ENCODE measurements at regions not wholly inside any gene's neighbourhood (a gene's known extent, or its start where the extent isn't known, plus 50 kb on each side); places are given as distances from the start of the nearest gene placed in this dataset.

GRCh38 chr20:24817351-24817750 lies 131.7 kb upstream of the CST7 start:
- DNase-seq, result no peak

GRCh38 chr20:24818056-24818455 lies 131.0 kb upstream of the CST7 start:
- DNase-seq, result no peak

- DNase-seq, result peak; percentile 54
These were observed 129.6 kb upstream of the CST7 start for GRCh38 chr20:24819331-24819965.

DNA sequence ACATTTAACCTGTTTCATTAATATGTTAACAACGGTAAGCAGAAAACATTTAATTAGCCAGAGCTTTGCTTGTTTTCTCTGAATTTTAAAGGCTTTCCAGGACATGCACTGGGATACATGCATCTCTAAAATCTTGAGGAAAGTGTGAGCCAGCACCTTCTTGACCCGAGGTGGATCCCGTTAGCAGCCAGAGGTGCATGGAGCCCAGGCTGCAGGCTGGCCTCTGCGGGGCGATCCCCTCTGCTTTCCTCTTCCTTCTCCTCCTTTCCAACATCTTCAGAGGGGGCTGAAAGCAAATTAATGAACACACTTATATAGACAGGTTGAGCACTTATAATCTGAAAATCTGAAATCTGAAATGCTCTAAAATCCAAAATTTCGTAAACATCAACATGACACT lies 128.7 kb upstream of the CST7 start:
- peak; percentile 4 for DNase-seq

GRCh38 chr20:24821391-24821790 lies 127.7 kb upstream of the CST7 start:
- DNase-seq, result no peak

- peak; percentile 38 for DNase-seq
These were observed 125.8 kb upstream of the CST7 start for GRCh38 chr20:24823176-24823784.

GRCh38 chr20:24823989-24824693 lies 124.9 kb upstream of the CST7 start:
- peak; percentile 43 for DNase-seq

GRCh38 chr20:24825591-24825990 lies 123.5 kb upstream of the CST7 start:
- DNase-seq, result peak; percentile 21

GRCh38 chr20:24827603-24828295 lies 121.3 kb upstream of the CST7 start:
- DNase-seq, result no peak

GRCh38 chr20:24828992-24829648 lies 119.9 kb upstream of the CST7 start:
- no peak for DNase-seq

GRCh38 chr20:24829649-24830370 lies 119.3 kb upstream of the CST7 start:
- DNase-seq, result no peak

DNA sequence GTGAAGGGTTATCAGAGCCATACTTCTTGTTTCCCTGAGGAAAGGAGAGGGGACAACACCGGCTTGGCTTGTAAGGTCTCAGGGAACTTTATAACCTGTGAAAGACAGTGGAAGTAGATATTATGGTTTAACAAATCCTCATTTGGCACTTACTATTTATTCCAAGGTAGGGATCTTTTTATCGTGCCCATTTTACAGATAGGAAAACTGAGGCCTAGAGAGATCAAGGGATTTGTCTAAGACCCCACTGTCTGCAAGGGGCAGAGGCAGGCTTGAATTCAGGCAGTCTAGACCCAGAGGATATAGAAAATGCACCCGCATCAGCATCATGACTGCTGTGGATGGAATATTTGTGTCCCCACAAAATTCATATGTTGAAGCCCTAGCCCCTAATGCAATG lies 118.4 kb upstream of the CST7 start:
- no peak for DNase-seq

GRCh38 chr20:24831232-24831631 lies 117.8 kb upstream of the CST7 start:
- DNase-seq, result no peak

GRCh38 chr20:24832518-24832917 lies 116.6 kb upstream of the CST7 start:
- DNase-seq, result no peak

DNA sequence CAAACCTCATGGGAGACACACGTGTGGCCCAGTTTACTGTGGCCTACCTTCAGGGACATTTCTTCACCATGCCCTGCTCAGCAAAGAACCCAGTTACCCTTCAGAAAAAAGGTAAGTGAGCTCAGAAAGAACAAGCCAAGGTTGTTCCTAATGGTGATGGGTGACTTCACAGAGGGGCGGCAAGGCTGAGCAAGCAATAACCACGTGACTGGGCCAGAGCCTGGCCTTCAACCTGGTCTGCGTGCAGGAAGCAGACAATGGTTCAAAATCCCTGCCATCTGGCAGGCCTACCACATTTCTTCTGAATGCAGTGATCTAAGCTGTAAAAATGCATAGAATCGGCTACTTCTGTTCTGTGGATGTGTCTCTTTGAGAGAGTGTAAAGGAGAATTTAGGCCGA lies 115.5 kb upstream of the CST7 start:
- no peak for DNase-seq

DNA sequence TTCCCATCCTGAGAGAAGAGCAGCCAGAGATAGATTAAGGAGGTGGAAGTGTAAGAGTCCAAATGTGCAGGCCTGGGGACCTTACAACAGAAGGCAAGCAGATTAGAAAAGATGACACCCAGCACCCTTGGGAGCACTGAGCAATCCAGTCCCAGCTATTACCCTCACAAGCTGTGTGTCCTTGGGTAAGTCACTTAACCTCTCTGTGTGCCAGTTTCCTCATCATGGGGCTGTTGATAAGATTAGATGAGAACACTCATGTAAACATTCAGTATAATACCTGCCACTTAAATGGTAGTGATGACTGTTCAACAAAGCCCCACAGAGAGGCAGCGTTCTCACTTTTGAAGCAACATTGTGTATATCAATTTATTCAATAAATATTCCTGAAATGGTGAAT lies 114.8 kb upstream of the CST7 start:
- no peak for DNase-seq

DNA sequence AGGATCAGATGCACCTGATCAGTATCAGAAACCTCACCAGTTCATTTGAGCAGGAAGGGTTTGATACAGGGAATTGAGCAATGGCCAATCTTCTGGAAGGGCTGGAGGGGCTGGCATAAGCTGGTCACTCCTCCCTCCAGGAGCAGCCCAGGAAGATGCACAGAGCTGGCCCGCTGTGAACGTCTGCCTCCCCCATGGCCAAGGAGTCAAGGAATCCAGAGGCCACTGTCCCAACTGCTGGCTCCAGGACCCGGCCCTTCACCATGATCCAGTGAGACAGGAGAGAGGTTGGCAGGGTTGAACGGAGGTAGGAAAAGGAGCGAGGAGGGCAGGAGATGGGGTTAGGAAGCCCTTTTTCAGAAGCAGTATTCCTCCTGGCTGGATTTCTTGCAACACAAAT lies 113.9 kb upstream of the CST7 start:
- no peak for DNase-seq

GRCh38 chr20:24836041-24836533 lies 113.0 kb upstream of the CST7 start:
- no peak for DNase-seq

- no peak for DNase-seq
These were observed 112.3 kb upstream of the CST7 start for GRCh38 chr20:24836661-24837299.

DNA sequence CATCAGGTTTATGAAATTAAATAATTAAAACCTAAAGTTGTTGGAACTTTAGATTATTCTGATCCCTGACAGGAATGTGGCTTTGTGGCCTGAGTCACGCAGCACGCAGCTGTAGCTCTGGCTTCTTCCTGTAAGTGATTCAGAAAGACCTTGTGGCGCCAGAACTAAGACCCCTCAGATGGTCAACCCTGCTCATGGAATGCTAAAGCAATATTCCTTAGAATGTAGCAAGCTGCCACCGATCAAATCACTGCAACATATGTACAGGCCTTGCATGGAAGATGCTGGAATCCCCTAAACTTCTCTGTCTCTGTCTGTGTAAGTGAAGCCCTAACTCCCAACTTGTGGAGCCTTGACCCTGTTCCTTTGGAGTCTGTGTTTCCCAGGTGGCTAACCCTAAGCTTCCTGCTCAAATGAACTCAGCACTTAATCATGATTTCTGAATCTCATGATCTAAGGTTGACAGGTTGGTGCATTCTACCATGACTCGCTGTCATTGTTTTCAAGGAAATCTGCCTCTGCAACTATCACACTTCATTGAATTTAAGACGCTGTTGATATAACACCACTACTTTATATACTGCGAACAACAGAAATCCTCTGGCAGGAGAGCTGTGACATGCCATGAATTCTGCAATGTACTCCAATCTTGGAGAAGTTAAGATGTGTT lies 111.2 kb upstream of the CST7 start:
- no peak for DNase-seq

Measured in activated effector memory CD4-positive, alpha-beta T cell treated with anti-CD3 and anti-CD28 coated beads, Interleukin-2, amount 50 U/mL, for 16 hours (primary cell).